SK-MEL-5 (cell line): ENCODE measurements at regions not wholly inside any gene's neighbourhood (a gene's known extent, or its start where the extent isn't known, plus 50 kb on each side); places are given as distances from the start of the nearest gene placed in this dataset.
A peak's percentile ranks its signal among the peaks of the same experiment; 100 is the strongest.

Experiments used
- DNase-seq: peaks from one replicate; pipeline ENCODE4 v3.0.0-alpha.2; 2016; ENCODE audit warnings: low read depth, low spot score
- in situ Hi-C: cut with HindIII; loops from 2 replicates; pipeline ENCODE4 v1.10.0; 2016; ENCODE audit warnings: low sequenced_read_pairs, high pct_unique_total_duplicates, low pct_unique_long_range_greater_than_20kb

DNA sequence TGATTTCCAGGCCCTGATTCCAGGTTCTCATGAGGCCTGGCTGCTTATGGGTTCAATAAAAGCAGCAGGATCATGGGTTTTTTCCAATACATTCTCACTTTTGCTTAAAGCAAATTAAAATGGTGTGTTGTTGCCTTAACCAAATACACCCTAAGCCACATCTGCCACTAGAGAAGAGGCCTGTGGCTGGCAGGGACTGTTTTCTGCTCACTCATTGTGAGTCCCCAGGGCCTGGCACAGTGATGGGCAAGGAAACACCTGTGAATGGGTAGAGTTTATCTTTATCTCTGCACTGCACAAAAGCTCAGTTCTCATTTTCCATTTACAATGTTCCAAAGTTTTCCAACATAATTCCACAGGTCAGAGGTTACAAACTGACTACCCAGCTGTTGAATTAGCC lies 726.0 kb downstream of the UQCRFS1 start:
- in situ Hi-C loops = no loop called here
- no peak for DNase-seq

DNA sequence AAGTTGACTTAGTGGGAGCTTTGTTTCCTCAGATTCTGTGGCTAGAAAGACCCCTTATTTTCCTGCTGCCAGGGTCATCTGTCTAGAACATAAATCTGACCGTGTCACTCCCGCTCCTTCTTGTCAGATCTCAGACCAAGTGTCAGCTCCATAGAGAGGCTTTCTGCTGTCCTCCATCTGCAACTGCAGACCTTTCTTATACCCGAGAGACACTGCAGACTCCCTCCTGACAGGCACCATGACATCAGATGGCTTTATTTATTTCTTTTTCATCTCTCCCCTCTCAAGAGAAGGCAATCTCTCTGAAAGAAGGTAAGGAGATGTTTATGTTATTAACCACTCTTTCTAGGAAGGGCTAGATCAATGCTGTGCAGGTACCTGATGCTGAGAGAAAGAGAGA lies 726.5 kb downstream of the UQCRFS1 start:
- in situ Hi-C loops = no loop called here

DNA sequence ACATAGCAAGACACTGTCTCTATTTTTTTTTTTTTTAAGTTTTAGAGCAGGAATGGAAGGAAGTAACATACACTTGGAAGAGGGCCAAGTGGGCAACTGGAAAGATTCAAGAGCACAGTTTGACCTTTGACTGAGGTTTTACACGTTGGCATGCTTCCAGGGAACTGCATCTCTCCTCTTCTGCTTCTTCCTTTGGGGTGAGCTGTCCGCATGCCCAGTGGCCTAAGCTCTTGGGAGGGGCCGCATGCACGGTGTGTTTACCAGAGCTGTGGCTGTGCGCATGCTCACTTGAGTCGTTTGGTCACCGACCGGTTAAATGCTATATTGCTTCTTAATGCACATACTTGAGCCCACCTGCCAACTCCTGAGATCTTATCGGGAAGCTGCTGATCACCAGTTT lies 727.7 kb downstream of the UQCRFS1 start:
- peak; percentile 17 for DNase-seq
- in situ Hi-C loops = no loop called here

More for the DNA sequence above, 726.5 kb downstream of the UQCRFS1 start:
- DNase-seq = no peak

DNA sequence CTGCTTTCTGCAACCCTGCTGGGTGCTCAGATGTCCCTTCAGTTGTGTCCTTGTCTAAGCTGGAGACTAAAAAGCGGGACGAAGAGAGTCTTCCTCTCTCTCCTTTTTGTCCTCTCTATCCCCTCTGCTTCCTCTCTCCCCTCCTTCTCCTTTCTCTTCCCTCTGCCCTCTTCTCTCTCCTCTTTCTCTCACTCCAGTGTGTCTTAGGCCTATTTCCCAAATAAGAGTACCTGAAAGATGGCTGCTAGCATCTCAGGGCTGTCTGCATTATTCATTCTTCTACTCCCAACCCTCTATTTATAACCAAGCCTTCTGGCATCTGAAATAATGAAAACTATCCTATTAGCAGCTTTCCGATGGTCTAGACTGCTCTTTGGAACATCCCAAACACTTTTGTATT lies 729.8 kb downstream of the UQCRFS1 start:
- DNase-seq = no peak
- in situ Hi-C loops = no loop called here

DNA sequence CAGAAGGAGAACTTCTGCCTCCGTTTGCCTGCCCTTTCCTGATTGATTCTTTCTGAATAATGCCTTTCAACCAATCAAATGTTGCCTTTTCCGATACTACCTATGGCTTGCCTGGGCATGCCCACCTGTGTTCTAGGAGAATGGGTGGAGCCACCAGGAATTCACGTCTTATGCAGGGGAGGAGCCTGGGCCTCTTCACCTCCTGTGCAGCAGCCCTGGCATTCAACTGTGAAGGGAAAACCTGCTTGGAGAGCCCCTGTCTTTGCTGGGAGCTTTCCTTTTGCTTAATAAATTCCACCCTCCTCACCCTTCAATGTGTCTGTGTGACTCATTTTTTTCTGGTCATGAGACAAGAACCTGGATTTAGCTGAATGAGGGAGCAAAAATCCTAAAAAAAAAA lies 730.7 kb downstream of the UQCRFS1 start:
- in situ Hi-C loops = no loop called here
- no peak for DNase-seq

DNA sequence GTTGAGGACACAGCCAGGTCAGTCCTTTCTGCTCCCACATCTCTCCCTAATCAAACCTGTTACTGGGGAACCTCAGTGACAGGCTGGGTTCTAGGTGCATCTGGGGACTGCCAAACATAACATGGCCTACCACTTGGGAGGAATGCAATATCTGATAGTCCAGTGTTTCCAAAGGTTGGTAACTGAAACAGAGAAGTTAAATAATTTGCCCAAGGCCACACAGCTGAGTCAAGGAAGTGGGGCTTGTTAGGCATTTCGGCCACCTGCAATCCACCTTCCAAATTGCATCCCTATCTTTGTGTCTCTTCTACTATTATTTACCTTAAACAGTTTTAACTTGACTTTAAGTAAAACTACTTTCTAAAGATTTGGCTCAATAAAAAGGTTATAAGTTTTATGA lies 731.3 kb downstream of the UQCRFS1 start:
- no peak for DNase-seq
- in situ Hi-C loops = no loop called here

DNA sequence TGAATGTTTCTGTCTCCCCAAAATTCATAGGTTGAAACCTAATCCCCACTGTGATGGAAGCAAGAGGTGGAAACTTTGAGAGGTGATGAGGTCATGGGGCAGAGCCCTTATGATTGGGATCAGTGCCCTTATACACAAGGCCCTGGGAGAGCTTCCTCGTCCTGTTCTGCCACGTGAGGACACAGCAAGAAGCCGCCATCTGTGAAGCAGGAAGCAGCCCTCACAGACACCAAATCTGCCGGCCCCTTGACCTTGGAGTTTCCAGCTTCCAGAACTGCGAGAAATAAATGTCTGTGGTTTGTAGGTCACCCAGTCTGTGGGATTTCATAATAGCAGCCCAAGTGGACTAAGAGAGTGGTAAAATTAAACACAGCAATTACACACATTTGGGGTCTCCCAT lies 737.4 kb downstream of the UQCRFS1 start:
- in situ Hi-C loops = no loop called here
- no peak for DNase-seq

DNA sequence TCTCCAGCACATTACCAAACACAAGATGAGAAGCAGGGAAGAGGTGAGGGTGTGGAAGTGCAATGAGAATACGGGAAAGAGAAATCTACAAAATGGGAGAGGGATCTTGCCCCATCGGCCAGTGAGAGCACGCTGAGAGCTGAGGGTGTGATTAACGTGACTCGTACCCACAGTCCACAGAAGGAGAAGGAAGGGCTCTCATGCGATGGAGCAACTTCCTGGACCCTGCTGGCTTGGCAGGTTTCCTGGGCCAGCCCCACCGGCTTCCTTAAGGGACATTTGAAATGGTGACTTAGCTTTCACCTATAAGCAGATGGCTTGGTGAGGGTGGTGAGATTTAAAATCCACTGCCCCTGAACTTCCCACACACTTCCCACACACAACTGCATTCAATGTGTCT lies 740.1 kb downstream of the UQCRFS1 start:
- no peak for DNase-seq

DNA sequence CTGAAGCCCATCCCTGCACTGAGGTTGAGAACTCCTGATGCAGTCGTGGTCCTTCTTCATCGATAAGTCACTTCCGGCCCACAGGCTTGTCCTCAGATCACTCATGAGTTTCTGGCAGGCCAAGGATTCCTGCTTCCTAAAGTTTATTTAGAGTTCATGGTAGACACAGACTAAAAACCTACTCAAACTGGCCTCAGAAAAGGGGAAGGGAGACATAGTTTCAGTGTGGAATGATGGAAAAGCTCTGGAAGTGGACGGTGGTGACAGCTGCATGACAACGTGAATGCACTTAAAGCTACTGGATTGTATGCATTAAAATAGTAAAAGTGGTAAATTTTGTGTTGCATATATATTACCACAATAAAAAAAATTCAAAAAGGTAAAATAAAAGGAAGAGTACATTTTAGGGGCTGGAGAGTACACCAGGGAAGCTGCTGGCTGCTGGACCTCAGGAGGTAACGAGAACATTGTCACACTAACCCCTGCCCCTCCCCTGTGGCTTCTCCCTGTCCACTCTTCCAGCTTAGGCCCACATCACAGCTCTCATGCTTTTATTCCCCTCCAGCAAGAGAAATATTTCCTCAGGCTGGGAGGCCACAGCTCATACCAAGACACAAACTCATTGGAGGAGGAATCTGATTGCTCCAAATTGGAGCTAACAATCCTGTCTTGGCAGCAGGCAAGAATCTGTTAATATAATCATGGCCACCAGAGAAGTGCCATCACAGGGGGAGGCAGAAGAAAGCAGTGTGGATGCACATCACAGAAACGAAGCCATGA lies 741.0 kb downstream of the UQCRFS1 start:
- DNase-seq = no peak
- in situ Hi-C loops = no loop called here

More for the DNA sequence above, 740.1 kb downstream of the UQCRFS1 start:
- in situ Hi-C loops = no loop called here

DNA sequence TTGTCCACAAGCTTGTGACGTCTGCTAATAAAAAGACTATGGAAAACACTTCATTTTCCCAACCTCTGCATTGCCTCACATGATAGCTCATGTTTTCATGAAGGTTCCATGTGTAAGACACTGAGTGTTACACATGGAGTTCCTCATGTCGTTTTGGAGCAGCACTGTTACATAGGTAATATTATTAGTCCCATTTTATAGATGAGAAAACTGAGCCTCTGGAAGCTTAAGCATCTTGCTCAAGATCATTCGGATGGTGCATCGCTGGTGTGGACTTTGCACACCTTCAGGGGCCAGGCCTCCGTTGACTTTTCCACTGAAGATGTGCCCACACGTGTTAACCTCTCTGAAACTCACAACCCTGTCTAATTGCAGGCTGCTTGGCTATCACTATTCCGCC lies 743.4 kb downstream of the UQCRFS1 start:
- in situ Hi-C loops = no loop called here
- no peak for DNase-seq

DNA sequence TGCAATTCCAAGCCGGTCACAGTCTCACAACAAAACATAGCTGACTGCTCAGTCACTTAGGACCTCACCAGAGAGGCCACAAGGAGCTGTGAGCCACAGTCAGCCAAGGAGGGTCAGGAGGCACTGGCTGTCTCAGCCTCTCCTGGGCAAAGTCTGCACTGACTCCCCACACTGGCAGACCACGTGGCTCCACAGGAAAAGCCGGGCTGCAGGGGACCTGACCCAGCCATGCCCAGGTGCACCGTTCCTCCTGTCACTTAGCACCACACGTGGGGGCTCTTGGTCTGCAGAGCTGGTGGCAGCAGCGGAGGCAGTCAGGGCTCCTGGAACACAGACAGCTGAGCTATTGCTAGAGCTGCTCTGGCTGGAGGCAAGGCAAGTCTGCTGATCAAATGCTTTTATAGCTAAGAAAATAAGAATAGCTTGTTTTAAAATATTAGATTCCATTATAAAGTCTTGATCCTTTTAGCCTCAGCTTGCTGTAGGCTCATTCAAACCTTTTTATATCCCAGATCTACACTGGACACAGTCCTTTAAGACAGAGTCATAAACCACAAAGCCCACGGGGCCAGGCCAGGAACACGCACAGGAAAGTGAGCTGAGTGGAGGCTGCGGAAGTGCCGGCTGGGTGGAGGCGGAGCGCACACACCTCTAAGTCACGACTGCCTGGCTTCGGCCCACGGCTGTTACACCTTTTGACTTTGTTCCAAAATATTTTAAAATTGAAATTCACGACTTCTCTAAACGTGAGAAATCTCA lies 744.1 kb downstream of the UQCRFS1 start:
- in situ Hi-C loops = no loop called here
- peak; percentile 15 for DNase-seq

DNA sequence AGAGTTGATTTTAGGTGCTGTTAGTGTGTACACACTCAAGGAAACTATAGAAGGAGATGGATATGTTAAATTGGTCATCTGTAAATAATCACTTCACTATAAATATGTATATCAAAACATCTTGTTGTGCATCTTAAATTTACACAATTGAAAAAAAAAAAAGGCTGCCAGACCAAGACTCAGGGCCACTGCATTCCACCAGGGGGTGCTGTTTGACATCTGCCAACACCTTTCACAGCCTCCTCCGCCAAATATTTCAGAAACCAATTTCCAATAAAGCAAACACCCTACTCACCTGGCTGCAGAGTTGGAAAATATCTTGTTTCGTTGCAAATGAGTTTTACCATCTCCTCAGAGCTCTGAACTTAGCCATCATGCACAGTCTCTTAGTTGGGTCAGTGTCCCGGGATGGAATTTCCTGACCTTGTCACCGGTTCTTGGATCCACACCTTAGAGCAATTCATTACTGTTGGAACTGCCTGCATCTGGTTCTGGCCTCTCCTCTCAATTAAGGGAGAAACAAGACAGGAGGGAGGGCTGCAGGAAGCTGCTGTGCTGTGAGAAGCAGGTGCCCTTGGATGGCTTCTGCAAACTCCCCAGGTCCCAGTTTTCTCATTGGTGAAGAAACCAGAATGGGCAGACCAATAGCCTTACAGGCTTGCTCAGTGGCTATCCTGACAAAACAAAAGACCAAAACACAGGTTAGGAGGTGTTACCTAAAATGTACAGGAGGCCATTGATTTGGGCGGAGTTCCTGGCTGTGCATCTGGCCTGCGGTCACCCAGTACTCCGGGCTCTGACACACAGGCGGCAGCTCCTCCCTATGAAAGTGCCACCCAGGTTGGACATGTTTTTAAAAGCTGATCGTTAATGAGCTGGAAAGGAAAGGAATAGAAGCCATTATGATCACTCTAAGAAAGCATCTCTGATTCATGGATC lies 746.6 kb downstream of the UQCRFS1 start:
- DNase-seq = peak; percentile 67

DNA sequence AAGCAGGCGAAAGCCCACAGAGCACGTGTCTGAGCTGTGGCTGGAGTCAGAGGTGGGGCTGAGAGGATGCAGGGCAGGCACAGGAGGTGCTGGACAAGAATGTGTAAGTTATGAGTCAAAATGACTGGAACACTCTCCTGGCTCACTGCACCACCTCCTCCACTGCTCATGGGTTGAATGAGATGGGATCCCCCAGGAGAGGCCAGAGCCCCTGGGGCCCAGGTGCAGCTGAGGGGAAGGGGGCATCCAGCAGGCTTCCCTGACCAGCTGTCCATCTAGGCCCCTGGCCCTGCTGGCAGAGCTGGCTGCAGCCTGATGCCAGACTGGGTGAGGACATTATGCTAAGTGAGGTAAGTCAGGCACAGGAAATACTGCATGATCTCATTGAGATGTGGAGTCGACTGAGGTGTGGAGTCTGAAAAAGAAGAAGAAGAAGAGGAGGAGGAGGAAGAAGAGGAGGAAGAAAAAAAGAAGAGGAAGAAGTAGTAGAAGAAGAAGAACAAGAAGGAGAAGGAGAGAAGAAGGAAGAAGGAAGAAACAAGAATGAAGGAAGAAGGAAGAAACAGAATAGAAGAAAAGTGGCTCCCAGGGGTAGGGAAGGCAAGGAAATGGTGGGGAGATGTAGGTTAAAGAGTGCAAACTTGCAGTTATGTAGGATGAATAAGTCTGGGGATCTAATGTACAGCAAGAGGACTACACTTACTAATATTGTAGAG lies 747.4 kb downstream of the UQCRFS1 start:
- no peak for DNase-seq
- in situ Hi-C loops = no loop called here

More for the DNA sequence above, 746.6 kb downstream of the UQCRFS1 start:
- in situ Hi-C loops = no loop called here

DNA sequence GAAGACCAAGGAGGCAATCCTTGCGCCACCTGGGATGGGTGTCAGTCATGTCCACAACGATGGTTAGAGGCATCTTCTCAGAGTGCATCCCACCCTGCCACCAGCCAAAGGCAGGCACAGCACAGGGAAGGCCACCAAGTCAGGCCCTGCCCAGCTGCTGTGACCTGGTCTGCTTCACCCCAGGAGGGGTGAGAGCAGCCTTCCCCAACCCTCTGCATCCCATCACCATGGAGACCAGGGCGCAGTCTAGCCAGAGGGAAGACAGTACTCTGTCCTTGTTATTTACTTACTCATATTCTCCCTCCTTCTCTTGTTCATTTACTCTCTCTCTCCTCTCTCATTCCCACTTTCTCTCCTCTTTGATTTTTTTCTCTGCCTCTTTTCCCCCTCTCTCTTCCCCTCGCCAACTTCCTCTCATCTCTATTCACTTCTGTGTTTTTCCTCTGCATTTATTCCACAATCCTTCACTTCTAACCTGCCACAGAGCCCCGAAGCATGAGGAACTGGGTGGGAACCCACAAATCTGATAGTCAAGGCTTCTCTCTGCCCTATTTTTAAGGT lies 749.4 kb downstream of the UQCRFS1 start:
- in situ Hi-C loops = no loop called here
- no peak for DNase-seq

DNA sequence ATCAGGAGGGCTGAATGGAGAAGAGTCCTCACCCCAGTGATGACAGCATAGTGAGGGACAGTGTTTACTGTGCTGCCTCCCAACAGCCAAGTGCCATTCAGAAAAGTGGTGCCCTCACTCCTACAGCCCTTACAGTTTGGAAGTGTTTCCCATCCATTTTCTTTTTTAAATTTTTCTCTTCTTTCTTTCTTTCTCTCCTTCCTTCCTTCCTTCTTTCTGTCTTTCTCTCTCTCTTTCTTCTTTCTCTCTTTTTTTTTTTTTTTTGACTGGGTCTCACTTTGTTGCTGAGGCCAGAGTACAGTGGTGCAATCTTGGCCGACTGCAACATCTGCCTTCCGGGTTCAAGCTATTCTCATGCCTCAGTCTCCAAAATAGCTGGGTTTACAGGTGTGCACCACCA lies 755.3 kb downstream of the UQCRFS1 start:
- DNase-seq = no peak
- in situ Hi-C loops = no loop called here

DNA sequence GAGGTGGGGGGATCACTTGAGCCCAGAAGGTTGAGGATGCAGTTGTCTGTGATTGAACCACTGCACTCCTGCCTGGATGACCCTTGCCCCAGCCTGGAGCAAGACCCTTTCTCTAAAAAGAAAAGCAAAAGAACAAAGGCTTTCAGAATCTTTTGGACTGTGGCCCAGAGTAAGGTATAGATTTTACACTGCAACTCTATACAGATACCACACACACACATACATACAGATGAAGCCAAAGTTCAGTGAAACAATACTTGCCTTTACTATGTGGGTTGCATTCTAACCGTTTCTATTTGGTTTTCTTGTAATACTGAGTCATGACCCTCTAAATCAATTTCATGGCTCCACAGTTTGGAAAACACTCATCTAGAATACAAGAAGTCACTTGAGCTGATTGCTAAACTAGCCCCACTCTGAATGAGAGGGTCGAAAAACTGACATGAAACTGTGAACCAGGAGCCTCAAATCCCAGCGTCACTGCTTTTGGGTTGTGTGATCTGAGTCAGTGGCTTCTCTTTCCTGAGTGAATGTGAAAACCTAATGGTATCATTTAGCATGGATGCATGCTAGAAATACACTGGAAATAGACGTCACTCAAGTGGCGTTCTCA lies 756.1 kb downstream of the UQCRFS1 start:
- in situ Hi-C loops = no loop called here
- no peak for DNase-seq

DNA sequence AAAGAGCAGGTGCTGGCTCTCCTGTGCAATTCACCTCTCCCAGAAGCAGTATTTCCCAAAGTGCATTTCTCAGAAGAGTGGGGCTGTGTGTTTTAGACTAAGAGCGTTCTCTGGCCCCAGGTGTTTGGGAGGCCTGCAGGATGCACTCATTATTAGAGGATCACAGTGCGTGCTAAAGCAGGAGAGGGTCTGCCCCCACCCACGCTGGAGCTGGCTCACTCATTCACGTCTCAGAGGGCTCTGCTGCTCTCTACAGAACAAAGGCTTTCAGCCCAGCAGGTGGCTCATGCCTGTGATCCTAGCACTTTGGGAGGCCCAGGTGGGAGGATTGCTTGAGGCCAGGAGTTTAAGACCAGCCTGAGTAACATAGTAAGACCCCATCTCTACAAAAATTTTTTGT lies 756.7 kb downstream of the UQCRFS1 start:
- in situ Hi-C loops = no loop called here
- no peak for DNase-seq
